ENCODE measurements at regions not wholly inside any gene's neighbourhood (a gene's known extent, or its start where the extent isn't known, plus 50 kb on each side); places are given as distances from the start of the nearest gene placed in this dataset.

- FAIRE-seq (no peak), DNase-seq (ENCODE audit: low read depth in 1 of 2, low spot score in 2 of 2) (no peak)
- H4K8ac ChIP-seq (ENCODE audit: extremely low read depth, insufficient read depth, low read length), result no peak overlapping the region
- H2BK20ac ChIP-seq (ENCODE audit: low read length), result no peak overlapping the region
- H3K4me3 ChIP-seq (ENCODE audit: extremely low read depth in 1 of 4, insufficient read depth in 2 of 4, low read depth in 3 of 4, low read length in 4 of 4), result no peak overlapping the region
- H3K56ac ChIP-seq (replicated peaks; ENCODE audit: insufficient read length, low read depth, low read length), result no peak overlapping the region
- TF ChIP-seq CHD2 (IDR thresholded peaks at IDR 0.05; ENCODE audit: low read length) (no peak), USF2 (IDR thresholded peaks at IDR 0.05; ENCODE audit: low read length) (no peak), RNF2 (IDR thresholded peaks at IDR 0.05; ENCODE audit: borderline replicate concordance, low read depth, low read length, missing control alignments, poor library complexity, severe bottlenecking) (no peak), TBP (IDR thresholded peaks at IDR 0.05; ENCODE audit: low read depth, low read length) (no peak), POLR2AphosphoS5 (IDR thresholded peaks at IDR 0.05; ENCODE audit: low read depth, low read length) (no peak), TCF12 (IDR thresholded peaks at IDR 0.05; ENCODE audit: low read depth, low read length) (no peak), SIN3A (conservative IDR thresholded peaks at IDR 0.05 in 1 of 2, IDR thresholded peaks at IDR 0.05 in 1 of 2; ENCODE audit: low read depth in 1 of 2, low read length in 2 of 2) (no peak), YY1 (IDR thresholded peaks at IDR 0.05; ENCODE audit: low read depth, low read length) (no peak)
- TF ChIP-seq, protein P1, sequence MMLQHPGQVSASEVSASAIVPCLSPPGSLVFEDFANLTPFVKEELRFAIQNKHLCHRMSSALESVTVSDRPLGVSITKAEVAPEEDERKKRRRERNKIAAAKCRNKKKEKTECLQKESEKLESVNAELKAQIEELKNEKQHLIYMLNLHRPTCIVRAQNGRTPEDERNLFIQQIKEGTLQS (IDR thresholded peaks at IDR 0.05; ENCODE audit: insufficient read depth, low read depth, low read length), result no peak
- no peak overlapping the region for H4K5ac ChIP-seq (ENCODE audit: insufficient read length, low read depth, low read length)
- H3K36me3 ChIP-seq (ENCODE audit: control insufficient read depth in 2 of 4, insufficient read depth in 4 of 4, low read length in 3 of 4), result no peaks in the 10 kb centered on the region
- H3K4ac ChIP-seq (replicated peaks; ENCODE audit: insufficient read length, low read depth, low read length), result no peak overlapping the region
- H2BK12ac ChIP-seq (ENCODE audit: low read depth, low read length), result no peak overlapping the region
- H4K20me1 ChIP-seq (replicated peaks in 1 of 2; ENCODE audit: control insufficient read depth in 1 of 2, insufficient read depth in 2 of 2, low read length in 2 of 2), result no peaks in the 10 kb centered on the region
- no peak overlapping the region for H3K27ac ChIP-seq (ENCODE audit: low read depth, low read length)
- no peak overlapping the region for H3K14ac ChIP-seq (ENCODE audit: insufficient read length)
- no peaks in the 10 kb centered on the region for H3K27me3 ChIP-seq (replicated peaks in 1 of 4; ENCODE audit: control insufficient read depth in 3 of 4, extremely low read depth in 1 of 4, insufficient read depth in 3 of 4, low read length in 3 of 4)
- H3K4me1 ChIP-seq (replicated peaks in 1 of 4; ENCODE audit: control insufficient read depth in 3 of 4, insufficient read depth in 4 of 4, low read length in 3 of 4), result peaks cover 0 to 7% (median 3%) of the 10 kb centered on the region in 4 experiments; a peak in 3 of 7 replicates
- peaks cover 2 to 9% of the 10 kb centered on the region in 2 experiments for H3K9me3 ChIP-seq (ENCODE audit: insufficient read depth in 2 of 2, low read depth in 1 of 2, low read length in 1 of 2)
- no peak overlapping the region for H2BK5ac ChIP-seq (ENCODE audit: low read depth, low read length)
- no peak overlapping the region for H3K18ac ChIP-seq (ENCODE audit: extremely low read depth, low read length)
- no peak overlapping the region for H2AK5ac ChIP-seq (ENCODE audit: low read depth, low read length)
- WGBS, 2 experiments (ENCODE audit: extremely low coverage in 1 of 2, insufficient coverage in 1 of 2, insufficient read length in 1 of 2, insufficient replicate concordance in 2 of 2, low coverage in 1 of 2, low lambda C conversion rate in 2 of 2, missing lambda C conversion rate in 1 of 2), result 90% methylated on average over 6 of the region's 6 CpGs; no CpG with 5 or more reads in 1 of the 2 experiments
- no peak overlapping the region for H4K91ac ChIP-seq (replicated peaks; ENCODE audit: insufficient read length, low read length)
- H2AFZ ChIP-seq (ENCODE audit: low read length), result no peak overlapping the region
- H3K23me2 ChIP-seq (ENCODE audit: low read depth, low read length), result no peaks in the 10 kb centered on the region
- H3K9ac ChIP-seq (replicated peaks in 1 of 4; ENCODE audit: extremely low read depth in 1 of 4, low read depth in 3 of 4, low read length in 3 of 4), result no peak overlapping the region
- H3K23ac ChIP-seq (ENCODE audit: insufficient read length), result no peak overlapping the region
- no peak overlapping the region for H2BK120ac ChIP-seq (replicated peaks; ENCODE audit: low read depth, low read length)
- CTCF ChIA-PET (ENCODE audit: partially characterized antibody), result interaction anchor here (1.3 to 1.5 kb wide), 2 partner anchors 457 to 514 kb away, joined by 3 read pairs; no protein-coding TSS in a partner anchor
- no peak overlapping the region for H3K4me2 ChIP-seq (ENCODE audit: insufficient read depth in 1 of 2, low read depth in 2 of 2, low read length in 2 of 2)
- H2BK15ac ChIP-seq (ENCODE audit: low read length), result no peak overlapping the region
- no peaks in the 10 kb centered on the region for H3K79me1 ChIP-seq (ENCODE audit: low read depth, low read length)
- POLR2A ChIA-PET (ENCODE audit: partially characterized antibody), result no interaction called here
- H3K79me2 ChIP-seq (ENCODE audit: control insufficient read depth in 1 of 2, insufficient read depth in 2 of 2, low read length in 2 of 2), result no peaks in the 10 kb centered on the region
Measured at GRCh38 chr9:90058182-90058763, 453.5 kb downstream of the GADD45G start.

Data from H1 (cell line).